DMS114 treated with DMSO at 0.1 percent for 48 hours (cell line): ENCODE measurements at regions not wholly inside any gene's neighbourhood (a gene's known extent, or its start where the extent isn't known, plus 50 kb on each side); places are given as distances from the start of the nearest gene placed in this dataset.

Experiments
- DNase-seq: peaks from one replicate; lab custom pipeline; 2025; ENCODE audit not compliant: unreplicated experiment; lab: John Stamatoyannopoulos, UW

DNA sequence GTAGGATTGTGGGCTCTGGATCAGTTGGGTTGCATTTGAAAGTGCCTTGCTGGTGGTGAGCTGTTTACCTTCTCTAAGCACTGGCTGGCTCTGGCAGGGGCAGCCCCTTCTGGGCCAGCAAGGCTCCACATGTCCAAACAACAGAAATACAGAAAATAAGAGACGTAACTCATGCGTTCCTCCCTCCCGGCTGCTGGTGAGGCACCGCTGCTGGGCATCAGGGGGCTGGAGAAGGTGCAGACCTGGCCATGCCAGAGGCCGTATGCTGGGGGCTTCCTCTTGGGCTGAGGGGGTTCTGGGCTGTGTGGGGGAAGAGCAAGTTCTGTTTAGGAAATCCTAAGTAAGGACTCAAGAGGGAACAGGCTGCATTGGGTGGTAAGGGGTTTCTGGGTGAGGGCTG lies 140.6 kb downstream of the URI1 start:
- no peak for DNase-seq

DNA sequence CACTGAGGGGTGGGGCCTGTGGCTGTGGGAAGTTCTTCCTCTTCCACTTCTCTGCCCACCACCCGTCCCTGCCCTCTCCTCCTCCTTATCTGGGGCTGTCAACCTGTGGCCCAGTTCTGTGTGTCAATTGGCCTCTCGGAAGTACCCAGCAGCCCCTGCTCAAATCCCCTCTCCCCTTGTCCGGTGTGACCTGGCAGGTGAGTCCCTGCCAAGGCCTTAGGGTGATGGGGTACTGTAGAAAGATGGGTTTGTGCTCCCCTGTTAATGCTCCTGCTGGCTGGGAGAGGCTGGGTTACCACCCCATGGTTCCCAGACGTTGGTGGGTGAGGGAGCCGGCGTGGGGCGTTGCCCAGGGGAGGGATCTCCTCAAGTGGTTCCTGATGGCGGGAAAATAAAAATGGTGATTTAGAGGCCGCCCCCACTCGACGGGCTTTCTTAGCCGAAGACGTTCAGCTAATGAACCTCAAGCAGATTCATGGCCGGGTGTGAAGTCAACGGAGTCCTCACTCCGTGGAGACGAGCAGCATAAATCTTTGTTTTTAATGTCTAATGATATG lies 141.2 kb downstream of the URI1 start:
- no peak for DNase-seq

DNA sequence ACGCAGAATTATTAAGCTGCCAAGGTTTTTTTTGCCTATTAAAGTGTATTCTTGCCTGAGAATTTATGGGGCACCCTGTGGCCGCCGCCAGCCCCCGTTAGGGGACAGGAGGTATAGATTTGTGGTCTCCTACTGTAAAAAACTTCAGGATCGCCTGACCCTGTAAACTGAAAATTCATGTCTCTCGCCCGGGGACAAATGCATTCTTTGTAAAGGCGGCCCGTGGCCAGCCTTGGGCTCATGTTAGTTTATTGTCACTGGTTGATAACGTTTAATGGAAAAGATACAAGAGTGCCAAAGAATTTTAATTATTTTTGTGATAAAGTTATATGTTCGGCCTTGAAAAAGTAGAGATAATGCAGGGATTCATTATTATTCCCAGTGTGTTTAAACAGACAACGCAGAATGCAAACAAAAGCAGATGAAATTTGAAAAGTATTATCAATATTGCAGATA lies 141.7 kb downstream of the URI1 start:
- DNase-seq, result no peak

DNA sequence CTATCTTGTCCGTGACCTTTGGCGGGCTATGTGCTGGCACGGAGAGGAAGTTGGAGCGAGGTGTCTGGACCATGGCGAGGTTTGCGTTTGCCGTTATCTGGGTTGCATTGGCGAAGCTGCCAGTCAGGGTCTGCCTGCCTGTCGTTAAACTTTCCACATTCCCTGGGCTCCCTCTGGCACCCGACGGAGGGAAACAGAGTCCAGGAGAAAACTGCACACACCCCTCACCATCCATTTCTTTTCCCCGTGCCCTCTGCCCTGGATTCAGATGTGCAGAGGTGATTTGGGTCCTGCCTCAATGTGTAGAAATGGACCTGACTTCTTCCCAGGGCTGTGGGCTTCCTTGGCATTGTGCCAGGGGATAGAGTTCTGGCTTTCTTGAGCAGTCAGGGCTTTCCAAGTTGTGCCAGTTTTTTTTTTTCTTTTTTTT lies 142.4 kb downstream of the URI1 start:
- no peak for DNase-seq

DNA sequence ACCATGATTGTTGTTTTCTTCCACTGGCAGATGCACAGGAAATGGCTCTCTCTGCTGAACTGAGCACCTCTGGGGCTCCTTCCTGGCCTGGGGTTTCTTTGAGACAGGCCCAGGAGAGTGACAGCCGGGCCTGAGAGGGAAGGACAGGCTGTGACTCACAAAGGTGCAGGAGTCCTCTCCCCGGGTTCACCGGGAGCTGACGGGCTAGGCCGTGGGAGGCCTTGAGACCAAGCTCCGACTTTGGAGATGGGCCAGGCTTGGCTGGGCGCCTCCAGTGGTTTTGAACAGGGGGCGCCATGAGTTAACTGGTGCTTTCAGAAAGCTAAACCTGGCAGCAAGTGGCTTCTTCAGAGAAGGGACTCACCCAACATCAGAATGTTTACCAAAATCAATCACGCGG lies 143.4 kb downstream of the URI1 start:
- DNase-seq, result no peak

DNA sequence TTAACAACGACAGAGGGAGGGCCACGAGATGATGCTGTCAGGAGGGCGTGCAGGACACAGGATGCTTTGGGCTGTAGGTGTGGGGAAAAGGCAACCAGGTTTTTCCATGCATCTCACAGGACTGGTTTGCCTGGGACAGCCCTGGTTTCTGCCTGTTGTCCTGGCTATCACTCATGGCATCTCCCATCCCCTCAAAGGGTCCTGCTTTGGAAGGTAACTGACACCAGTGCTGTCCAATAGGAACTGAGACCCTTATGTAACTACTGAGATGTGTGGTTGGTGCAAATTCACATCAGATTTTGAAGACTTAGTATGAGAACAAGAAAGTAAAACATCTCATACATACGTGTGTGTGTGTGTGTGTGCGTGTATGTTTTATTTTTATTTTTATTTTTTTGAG lies 144.2 kb downstream of the URI1 start:
- DNase-seq, result no peak

DNA sequence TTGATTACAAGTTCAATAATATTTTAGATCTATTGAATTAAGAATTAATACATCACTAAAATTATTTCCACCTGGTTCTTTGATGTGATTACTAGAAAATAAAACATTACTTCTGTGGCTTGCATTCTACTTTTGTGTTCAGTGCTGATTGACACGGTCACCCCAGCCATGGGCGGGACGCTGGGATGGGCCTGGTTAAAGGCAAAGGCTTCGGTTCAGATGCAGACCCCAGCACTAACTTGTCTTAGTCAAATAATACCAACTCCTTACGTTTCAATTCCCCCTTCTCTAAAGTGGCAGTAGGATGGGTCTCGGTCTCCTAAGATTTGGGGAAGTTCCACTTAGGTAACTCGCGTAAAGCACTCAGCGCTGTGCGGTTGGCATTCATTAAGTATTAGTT lies 144.9 kb downstream of the URI1 start:
- DNase-seq, result no peak

DNA sequence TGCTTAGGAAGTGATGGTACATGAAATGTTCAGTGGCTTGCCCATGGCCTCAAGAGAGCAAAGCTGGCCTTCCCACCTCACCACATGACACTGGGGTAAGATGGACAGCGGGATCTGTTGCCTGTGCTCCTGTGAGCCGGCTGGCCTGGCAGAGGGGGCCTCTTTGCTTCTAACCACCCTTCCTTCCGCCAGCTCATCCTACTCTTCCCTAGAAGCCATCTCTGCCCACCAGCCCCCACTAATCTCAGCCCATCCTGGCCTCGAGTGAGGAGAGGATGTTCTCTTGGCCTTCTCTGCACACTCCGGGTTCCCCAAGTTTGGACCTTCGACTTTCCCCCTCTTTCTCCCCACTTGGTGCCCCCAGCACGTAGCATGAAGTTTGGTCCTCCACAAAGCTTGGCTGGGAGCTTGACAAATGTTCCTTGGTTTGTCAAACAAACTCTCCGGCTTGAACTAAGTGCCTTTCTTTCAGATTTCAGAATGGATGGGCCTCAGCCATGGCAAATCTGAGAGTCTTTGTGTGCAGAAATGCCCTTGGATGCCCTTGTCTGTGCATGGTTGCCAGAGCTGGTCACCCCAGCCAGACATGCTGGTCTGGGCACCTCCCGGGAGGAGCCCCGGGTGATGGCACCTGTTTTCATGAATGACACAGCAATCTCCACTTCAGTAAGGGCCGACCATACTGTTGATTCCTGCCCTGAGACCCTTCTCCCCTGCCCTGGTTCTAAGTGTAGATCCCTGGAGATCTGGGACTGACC lies 145.5 kb downstream of the URI1 start:
- DNase-seq, result no peak

DNA sequence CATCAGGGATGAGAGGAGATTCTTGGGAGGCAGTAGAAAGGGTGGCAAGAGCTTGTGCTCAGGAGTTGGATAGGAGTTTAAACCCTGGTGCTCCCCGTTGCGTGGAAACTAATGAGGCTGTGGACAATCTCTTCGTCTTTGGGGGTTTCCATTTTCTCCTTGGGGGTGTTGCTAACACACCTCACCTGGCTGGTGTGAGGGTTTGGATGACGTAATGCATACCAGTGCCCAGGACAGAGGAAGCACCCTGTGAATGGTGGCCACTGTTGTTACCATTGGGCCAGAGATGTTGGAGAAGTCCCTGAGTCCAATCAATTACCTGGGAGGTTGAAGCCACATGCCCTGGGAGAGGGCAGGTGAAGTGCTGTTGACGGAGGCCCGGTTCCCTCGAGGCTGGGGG lies 146.5 kb downstream of the URI1 start:
- DNase-seq, result no peak

DNA sequence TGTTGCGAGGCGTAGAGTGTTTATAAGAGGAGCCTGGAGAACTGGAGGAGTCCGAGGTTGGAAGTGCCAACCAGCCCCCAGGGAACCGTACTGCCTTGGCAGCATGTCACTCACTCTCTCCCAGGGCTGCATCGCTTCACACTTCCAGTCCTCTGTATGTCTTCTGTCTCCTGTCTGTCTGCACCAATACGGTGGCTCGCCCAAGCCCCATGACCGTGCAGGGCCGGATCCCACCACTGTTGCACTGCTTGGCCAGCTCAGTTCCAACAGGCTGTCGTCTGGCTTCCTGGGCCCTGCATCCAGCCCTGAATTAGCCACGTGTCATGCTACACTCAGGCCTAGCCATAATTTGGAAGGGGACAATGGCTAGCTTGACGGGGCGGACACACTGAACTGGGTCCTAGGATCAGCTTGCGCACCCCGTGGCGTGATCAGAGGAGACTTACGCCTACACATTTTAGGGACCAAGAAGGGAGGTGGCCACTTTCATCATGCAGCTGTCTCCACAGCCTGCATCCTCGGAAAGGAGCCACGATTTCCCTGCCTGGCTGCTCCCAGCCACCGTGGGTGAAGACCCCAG lies 147.1 kb downstream of the URI1 start:
- DNase-seq, result no peak

DNA sequence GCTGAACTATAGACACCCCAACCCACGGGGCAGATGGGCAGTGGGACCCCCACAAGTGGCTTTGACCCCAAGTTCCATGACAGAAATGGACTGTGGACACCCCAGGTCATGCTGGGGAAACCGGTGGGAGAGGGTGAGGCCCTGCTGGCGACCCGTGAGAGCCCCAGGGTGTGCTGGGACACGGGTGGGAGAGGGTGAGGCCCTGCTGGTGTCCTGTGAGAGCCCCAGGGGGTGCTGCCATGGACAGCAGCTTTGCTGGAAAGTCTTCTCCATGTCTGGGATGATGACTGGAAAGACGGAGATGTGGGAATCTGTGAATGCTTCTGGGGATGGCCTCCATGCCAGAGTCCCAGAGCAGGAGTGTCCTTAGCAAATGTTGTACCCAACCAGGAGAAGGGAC lies 148.4 kb downstream of the URI1 start:
- no peak for DNase-seq

DNA sequence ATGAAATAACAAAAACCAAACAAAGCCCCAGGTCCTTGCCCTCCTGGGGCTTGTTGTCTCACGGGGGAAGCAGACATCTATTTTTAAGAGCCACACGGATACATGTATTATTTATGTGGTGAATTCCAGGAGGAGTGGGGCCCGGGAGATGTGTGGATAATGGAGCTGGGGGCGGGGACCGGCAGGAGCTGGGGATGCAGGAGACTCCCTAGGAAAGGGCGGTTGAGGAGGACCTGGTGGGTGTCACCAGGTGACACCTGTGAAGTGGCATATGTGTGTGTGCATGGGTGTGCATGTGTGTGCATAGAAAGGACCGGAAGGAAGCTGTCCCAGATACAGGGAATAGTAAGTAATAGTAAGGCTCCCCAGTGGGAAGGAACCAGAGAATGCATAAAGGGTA lies 148.9 kb downstream of the URI1 start:
- no peak for DNase-seq

DNA sequence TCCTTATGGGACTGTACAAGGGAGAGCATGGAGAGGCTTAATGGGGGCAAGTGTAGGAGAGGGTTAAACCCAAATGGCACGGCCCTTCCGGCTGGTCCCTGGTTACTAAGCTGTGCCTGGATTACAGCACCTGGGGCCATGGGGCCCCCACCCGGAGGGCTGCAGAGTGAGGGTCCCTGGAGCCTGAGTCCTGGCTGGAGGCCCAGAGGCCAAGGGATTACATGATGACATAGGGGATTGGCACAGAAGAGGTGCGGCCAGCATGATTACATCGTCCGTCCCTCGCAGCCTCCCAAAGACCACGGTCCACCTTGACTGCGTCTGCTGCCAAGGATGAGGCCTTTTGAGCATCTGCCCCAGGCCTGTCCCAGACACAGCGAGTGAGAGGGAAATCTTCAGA lies 149.4 kb downstream of the URI1 start:
- no peak for DNase-seq

DNA sequence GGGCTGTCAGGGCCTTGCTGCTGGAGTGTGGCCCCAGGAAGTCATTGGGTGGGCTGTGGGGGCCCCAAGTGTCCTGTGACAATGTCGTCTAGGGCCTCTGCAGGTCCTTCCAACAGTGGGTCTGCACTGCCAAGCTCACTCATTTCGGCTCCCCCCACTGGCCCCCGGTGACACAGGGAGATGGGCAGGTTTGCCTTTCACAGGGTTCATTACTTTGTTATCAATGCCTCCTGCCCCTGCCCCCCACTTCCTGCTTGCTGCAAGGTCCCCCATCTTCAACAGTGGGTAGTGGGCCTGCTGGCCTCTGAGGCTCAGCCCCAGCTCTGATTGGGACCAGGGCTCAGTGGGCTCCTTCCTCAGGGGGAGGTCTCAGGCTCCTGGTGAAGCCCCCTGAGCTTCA lies 149.8 kb downstream of the URI1 start:
- DNase-seq, result no peak

DNA sequence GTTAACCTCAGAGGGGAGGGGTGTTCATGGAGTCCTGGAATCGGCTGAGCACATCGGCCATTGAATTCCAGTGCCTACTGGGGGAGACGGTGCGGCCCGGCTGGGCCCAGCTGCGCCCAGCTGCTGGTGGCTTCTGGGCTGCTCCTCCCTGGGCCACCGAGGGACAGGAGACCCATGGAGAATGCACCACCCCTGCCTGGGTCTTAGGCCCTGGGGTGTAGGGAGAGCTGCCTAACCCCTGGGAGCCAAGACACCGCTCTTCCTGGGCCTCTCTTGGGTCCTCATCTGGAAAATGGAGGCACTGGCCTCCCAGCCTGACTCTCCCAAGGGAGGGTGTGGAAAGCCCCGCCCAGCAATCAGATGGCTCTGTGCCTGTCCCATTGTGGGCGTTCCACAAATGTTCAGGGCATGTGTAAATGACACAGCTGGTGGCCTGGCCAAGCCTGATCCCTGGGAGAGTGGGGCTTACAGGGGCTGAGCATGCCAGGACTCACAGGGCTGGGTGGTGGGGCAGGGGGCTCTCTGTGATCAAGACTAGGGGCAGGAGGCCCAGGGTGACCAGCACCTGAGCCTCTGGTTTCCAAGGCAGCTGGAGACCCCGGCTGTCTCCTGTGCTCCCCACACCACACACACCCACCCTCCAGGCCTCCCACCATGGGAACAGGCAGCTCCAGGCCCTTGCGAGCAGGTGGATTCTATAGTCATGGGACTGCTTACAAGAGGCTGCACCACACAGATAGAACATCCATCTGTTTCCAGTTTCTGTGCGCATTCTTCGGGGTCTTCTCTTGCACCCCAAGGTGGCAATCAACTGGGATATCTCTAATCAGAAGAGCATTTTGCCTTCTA lies 150.9 kb downstream of the URI1 start:
- DNase-seq, result no peak

DNA sequence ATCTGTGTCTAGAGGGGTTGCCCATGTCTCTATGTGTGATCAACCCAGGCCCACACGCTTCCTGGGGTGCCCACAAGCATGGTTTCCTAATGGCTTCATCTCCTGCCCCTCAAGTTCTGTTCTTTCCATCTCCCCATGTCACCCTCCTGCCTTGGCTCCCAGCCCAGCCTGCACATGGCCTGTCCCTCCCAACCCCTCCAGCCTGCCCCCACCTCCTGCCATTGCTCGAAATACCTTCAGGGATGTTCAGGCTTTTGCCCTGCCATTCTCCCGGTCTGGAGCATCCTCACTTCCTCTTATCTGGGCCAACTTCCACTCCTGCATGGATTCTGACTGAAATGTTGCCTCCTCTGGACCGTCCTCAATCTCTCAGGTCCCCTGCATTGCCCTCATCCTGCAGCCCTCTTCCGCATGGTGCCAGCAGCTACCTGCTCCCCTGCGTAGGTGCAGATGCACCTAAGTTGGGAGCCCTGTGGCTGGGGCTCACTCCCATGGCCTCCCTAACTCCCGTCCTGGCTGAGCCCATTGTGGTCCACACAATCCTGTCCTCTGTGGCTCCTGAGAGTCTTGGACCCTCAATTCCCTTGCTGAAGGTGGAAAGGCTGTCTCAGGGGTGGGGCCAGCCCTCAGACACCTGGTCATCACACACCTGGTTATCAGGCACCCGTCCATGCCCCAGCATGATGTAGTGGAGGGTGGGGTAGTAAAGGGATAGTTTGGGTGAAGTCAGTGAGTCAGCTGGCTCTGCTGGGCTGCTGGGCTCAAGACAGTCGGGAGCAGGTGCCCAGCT lies 152.1 kb downstream of the URI1 start:
- DNase-seq, result no peak

DNA sequence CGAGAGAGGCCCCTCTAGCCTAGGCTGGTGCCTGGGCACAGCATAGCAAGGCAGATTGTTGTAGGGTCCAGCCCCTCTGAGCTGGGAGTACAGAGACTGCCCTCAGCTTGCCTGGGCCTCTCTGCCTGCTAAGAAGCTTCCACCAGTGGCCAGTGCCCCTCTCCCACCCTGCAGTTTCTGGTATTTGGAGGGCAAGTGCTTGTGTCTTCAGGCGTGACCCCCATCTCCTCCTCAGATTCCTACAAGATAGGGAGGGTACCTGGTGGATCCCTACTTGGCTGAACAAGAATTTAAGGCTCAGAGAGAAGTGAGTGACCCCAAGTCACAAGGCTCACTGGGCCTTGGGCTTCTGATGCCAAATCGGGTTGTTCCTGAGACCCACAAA lies 152.7 kb downstream of the URI1 start:
- no peak for DNase-seq

DNA sequence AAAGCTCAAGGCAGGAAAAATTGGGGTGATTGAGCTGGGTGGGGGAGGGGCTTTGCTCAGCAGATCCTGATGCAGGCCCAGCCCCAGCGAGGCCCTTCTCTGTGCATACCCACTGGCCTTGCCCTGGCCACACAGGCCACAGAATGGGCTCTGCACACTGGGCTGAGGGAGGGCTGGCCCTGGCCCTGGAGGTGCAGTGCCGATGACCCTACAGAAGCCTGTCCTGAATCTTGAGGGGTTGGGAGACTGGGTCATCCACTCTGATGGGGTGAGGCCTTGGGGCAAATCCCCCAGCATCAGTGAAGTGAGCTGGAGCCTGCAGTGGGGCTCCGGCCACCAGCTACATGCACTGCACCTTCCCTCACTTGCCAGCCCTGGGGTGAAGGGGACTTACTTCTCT lies 153.1 kb downstream of the URI1 start:
- DNase-seq, result no peak

DNA sequence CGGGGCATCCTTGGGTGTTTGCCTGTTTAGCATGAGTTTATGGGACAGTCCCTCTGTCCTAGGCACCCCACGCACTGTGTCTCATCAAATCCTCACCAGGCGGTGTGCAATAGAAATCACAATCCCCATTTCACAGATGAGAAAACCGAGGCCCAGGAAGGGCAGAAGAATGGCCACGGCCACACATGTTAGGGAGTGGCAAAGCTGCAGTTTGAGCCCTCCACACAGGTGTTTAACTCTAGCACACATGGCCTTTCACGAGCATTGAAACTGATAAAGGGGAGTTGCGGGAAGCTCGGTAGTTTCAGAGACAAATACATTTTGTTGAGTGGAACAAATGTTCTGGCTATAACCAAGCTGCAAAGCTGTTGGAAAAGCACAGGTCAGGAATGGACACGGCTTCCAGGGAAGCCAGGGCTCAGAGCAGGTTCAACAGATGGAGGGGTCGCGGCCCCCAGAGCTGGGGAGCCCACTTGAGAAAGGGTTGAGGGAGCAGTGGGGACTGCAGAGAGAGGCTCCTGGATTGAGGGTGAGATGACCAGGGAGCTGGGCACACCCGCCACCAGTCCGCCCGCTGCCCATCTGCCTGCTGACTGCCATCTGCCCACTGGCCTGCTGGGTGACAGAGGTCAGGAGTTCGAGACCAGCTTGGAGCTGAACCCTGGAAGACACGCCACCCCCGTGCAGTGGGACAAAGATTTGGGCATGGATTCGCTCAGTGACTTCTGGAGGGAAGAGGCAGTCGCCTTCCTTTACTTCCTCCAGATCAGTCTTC lies 154.7 kb downstream of the URI1 start:
- DNase-seq, result no peak

DNA sequence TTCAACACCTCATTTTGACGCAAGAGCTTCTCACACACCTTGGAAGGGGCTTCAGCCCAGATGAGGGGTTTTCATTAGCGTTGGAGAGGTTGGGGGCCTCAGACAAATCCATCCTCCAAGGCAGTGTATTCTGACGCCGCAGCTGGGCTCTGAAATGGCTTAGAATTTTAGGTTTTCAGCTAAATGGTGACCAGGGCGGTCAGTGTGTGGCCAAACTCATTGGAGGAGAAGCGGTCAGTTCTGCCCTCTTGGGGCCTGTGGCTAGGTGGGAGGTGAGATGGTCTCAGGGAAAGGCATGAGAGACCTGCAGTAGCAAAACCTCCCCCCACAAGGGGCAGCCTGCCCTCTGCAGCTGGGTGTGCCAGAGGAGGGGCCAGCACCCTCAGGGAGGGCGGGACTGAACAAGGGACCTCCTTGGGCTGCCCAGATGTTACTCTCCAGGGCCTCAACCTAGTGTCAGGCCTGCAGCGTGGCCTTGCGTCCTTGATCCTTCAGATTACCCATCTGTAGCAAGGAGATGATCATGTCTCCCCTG lies 155.8 kb downstream of the URI1 start:
- no peak for DNase-seq
